K562 (cell line): ENCODE measurements at regions not wholly inside any gene's neighbourhood (a gene's known extent, or its start where the extent isn't known, plus 50 kb on each side); places are given as distances from the start of the nearest gene placed in this dataset.
"Not testable (repeated sequence)": the region's sequence is repeated elsewhere in the genome, so short reads cannot be mapped to it uniquely, and the experiment has no call there.

ENCODE experiments used
- ATAC-seq: fragments of 200-7000 bp; cut with Tn5 transposase; 3 replicates; pipeline ENCODE4 v1.9.1; 2020; ENCODE audit warnings: moderate library complexity
- BruUV-seq: library from RNA; stranded (reverse); fragments of 400-500 nt; replicated peaks from 2 replicates; lab custom pipeline; 2021; lab: Mats Ljungman, UMichigan
- CTCF ChIA-PET: fragments of 300-600 bp; formaldehyde crosslinking; extraction: SDS; loops from one replicate; lab custom pipeline; 2021; ENCODE audit warnings: low intra/inter-chr PET ratio; lab: Yijun Ruan, JAX
- POLR2A ChIA-PET: fragments of 300-600, 350-650 bp; sonication (Branson Sonifier 250); formaldehyde crosslinking; extraction: SDS; loops from one replicate; lab custom pipeline; 2021; ENCODE audit warnings: antibody characterized with exemption, inconsistent platforms; lab: Yijun Ruan, JAX
- DNase-seq, 4 experiments: peaks; one replicate each; pipeline versions ENCODE4 v3.0.0 to v3.0.0-alpha.2; 2011 to 2018; ENCODE audit warnings: low spot score in 3 of 4, mixed read lengths in 3 of 4; ENCODE audit errors: extremely low read depth in 1 of 4
- FAIRE-seq: peaks from 2 replicates; lab custom pipeline; 2011; peaks lifted over from hg19 to GRCh38; lab: Jason Lieb, UNC
- H2AFZ ChIP-seq: 2 replicates; pipeline ENCODE4 v1.6.0; 2011; ENCODE audit warnings: low read depth, low read length, control low read depth, inconsistent platforms
- H3K27ac ChIP-seq: fragments of 200-600 bp; 3 replicates; pipeline ENCODE4 v1.8.0; 2011; ENCODE audit warnings: low read depth, mild to moderate bottlenecking, control low read depth, inconsistent platforms, low read length, moderate library complexity, mixed read lengths; ENCODE audit errors: extremely low read depth
- H3K27me3 ChIP-seq, 2 experiments: fragments of 300-600 bp in 1 of 2; 2 replicates in 1 of 2; 3 replicates in 1 of 2; pipeline versions ENCODE4 v1.6.0 to v1.8.0; 2011; ENCODE audit warnings: inconsistent platforms in 2 of 2, low read length in 2 of 2, mild to moderate bottlenecking in 1 of 2, mixed read lengths in 1 of 2, moderate library complexity in 1 of 2; ENCODE audit not compliant: control insufficient read depth in 2 of 2, insufficient read depth in 2 of 2
- H3K36me3 ChIP-seq: fragments of 300-600 bp; 3 replicates; pipeline ENCODE4 v1.8.0; 2011; ENCODE audit warnings: mild to moderate bottlenecking, low read length, inconsistent platforms; ENCODE audit not compliant: control insufficient read depth, insufficient read depth
- H3K4me1 ChIP-seq, 2 experiments: fragments of 200-600 bp in 1 of 2; replicated peaks in 1 of 2; 2 replicates in 1 of 2; 3 replicates in 1 of 2; pipeline versions ENCODE4 v1.5.1 to v1.8.0; 2011; ENCODE audit warnings: inconsistent platforms in 2 of 2, low read length in 2 of 2, mild to moderate bottlenecking in 1 of 2, mixed read lengths in 1 of 2, moderate library complexity in 1 of 2; ENCODE audit not compliant: control insufficient read depth in 2 of 2, insufficient read depth in 2 of 2
- H3K4me2 ChIP-seq: 2 replicates; pipeline ENCODE4 v1.6.1; 2011; ENCODE audit warnings: low read length, control low read depth, inconsistent platforms, mixed read lengths; ENCODE audit not compliant: insufficient read depth
- H3K4me3 ChIP-seq: fragments of 200-600 bp; sonication (generic), shearing (Covaris generic); 2 replicates; pipeline ENCODE4 v1.5.1; 2016; ENCODE audit warnings: control low read depth, inconsistent platforms
- H3K79me2 ChIP-seq: fragments of 200-600 bp; 3 replicates; pipeline ENCODE4 v1.8.0; 2011; ENCODE audit warnings: low read length, inconsistent platforms; ENCODE audit not compliant: control insufficient read depth, insufficient read depth
- H3K9ac ChIP-seq, 2 experiments: 2 replicates each; pipeline versions ENCODE4 v1.6.0 to v1.6.1; 2011; ENCODE audit warnings: low read depth in 2 of 2, low read length in 2 of 2, control low read depth in 1 of 2, inconsistent platforms in 1 of 2, mild to moderate bottlenecking in 1 of 2, mixed read lengths in 1 of 2; ENCODE audit not compliant: insufficient read depth in 1 of 2
- H3K9me1 ChIP-seq: one replicate; pipeline ENCODE4 v1.6.0; 2011; ENCODE audit warnings: inconsistent platforms, mild to moderate bottlenecking, low read length, moderate library complexity; ENCODE audit not compliant: control insufficient read depth, insufficient read depth
- H3K9me3 ChIP-seq: replicated peaks from 2 replicates; pipeline ENCODE4 v1.5.1; 2011; ENCODE audit warnings: low read depth, low read length, inconsistent platforms; ENCODE audit not compliant: control insufficient read depth, insufficient read depth
- H4K20me1 ChIP-seq: replicated peaks from 2 replicates; pipeline ENCODE4 v1.6.1; 2011; ENCODE audit warnings: low read length, inconsistent platforms, mixed read lengths; ENCODE audit not compliant: control insufficient read depth, insufficient read depth
- WGBS: fragments of 100-300 bp; shearing (Covaris generic); methylation state at CpG from one replicate; pipeline ENCODE4 v1.1.6; 2016; ENCODE audit warnings: low coverage, mixed read lengths; ENCODE audit not compliant: insufficient coverage; ENCODE audit errors: missing lambda C conversion rate; 5-methylcytosine and 5-hydroxymethylcytosine counted together
- in situ Hi-C: fragments of 300-500 bp; cut with MboI; formaldehyde crosslinking; loops from 4 replicates; pipeline ENCODE4 v1.15.0; 2018; ENCODE audit warnings: inconsistent platforms, mixed read lengths
- intact Hi-C: fragments of 100-400 bp; cut with micrococcal nuclease; formaldehyde crosslinking; loops from 2 replicates; pipeline ENCODE4 v1.14.2; 2022

GRCh38 chr5:177927500-177927899, 68.5 kb downstream of the PROP1 start:
- POLR2A ChIA-PET, CTCF ChIA-PET: not testable (repeated sequence)

GRCh38 chr5:177924577-177924976, 71.5 kb downstream of the PROP1 start:
- H3K36me3 ChIP-seq, H3K9ac ChIP-seq, H3K9me3 ChIP-seq, H3K4me1 ChIP-seq, DNase-seq, FAIRE-seq, ATAC-seq, BruUV-seq, H2AFZ ChIP-seq, H3K4me3 ChIP-seq, H3K9me1 ChIP-seq, POLR2A ChIA-PET, H3K79me2 ChIP-seq, H3K27ac ChIP-seq, H3K27me3 ChIP-seq, H4K20me1 ChIP-seq, intact Hi-C loops, in situ Hi-C loops, CTCF ChIA-PET, H3K4me2 ChIP-seq: not testable (repeated sequence)
- WGBS = no CpG with 5 or more reads among the region's 11 CpGs

More at GRCh38 chr5:177927500-177927899, 68.5 kb downstream of the PROP1 start:
- H3K4me1 ChIP-seq, H3K9ac ChIP-seq, H3K4me3 ChIP-seq, BruUV-seq, H3K27me3 ChIP-seq, H3K4me2 ChIP-seq, in situ Hi-C loops, DNase-seq, H4K20me1 ChIP-seq, ATAC-seq, H3K27ac ChIP-seq, H2AFZ ChIP-seq, FAIRE-seq, H3K79me2 ChIP-seq, H3K9me3 ChIP-seq, intact Hi-C loops, H3K9me1 ChIP-seq, H3K36me3 ChIP-seq: not testable (repeated sequence)
- WGBS = no CpG with 5 or more reads among the region's 4 CpGs

- WGBS = 0% methylated on average over 3 of the region's 4 CpGs
- H3K79me2 ChIP-seq, H3K36me3 ChIP-seq, H2AFZ ChIP-seq, CTCF ChIA-PET, H3K9me3 ChIP-seq, H4K20me1 ChIP-seq, in situ Hi-C loops, DNase-seq, H3K4me2 ChIP-seq, intact Hi-C loops, H3K27me3 ChIP-seq, H3K4me1 ChIP-seq, H3K4me3 ChIP-seq, H3K9ac ChIP-seq, H3K9me1 ChIP-seq, POLR2A ChIA-PET, BruUV-seq, ATAC-seq, FAIRE-seq, H3K27ac ChIP-seq: not testable (repeated sequence)
These were observed 72.2 kb downstream of the PROP1 start for GRCh38 chr5:177923837-177924236.

- H3K4me2 ChIP-seq, intact Hi-C loops, BruUV-seq, POLR2A ChIA-PET, H3K27ac ChIP-seq, H2AFZ ChIP-seq, CTCF ChIA-PET, H3K9me3 ChIP-seq, DNase-seq, H3K4me1 ChIP-seq, H3K36me3 ChIP-seq, H4K20me1 ChIP-seq, in situ Hi-C loops, H3K79me2 ChIP-seq, H3K4me3 ChIP-seq, H3K9me1 ChIP-seq, H3K27me3 ChIP-seq, H3K9ac ChIP-seq, ATAC-seq: not testable (repeated sequence)
- WGBS = 33% methylated on average over 2 of the region's 5 CpGs
- FAIRE-seq = peak; percentile 19
These were observed 72.9 kb downstream of the PROP1 start for GRCh38 chr5:177923189-177923588.
